ENCODE measurements at regions not wholly inside any gene's neighbourhood (a gene's known extent, or its start where the extent isn't known, plus 50 kb on each side); places are given as distances from the start of the nearest gene placed in this dataset.

DNA sequence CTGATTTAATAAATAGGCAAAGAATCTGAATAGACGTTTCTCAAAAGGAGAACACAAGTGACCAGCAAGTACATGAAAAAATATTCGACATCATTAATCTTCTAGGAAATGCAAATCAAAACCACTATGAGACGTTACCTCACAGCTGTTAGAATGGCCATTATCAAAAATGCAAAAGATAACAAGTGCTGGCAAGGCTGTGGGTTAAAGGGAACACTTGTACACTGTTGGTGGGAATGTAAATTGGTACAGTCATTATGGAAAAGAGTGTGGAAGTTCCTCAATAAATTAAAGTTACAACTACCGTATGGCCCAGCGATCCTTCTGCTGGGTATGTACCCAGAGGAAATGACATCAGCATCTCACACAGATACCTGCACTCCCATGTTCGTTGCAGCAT, 253.9 kb upstream of the BMP2 start:
- peaks cover 16% of the 10 kb centered on the region for H3K9me3 Mint-ChIP-seq
- no peaks in the 10 kb centered on the region for H3K27me3 Mint-ChIP-seq (ENCODE audit: low read depth)
- no peak overlapping the region for H3K4me3 Mint-ChIP-seq
- H3K27ac Mint-ChIP-seq, result no peak overlapping the region
- DNase-seq (ENCODE audit: low spot score), result no peak
- H3K36me3 Mint-ChIP-seq (ENCODE audit: low read depth), result no peaks in the 10 kb centered on the region
- no peaks in the 10 kb centered on the region for H3K4me1 Mint-ChIP-seq (ENCODE audit: low read depth)

DNA sequence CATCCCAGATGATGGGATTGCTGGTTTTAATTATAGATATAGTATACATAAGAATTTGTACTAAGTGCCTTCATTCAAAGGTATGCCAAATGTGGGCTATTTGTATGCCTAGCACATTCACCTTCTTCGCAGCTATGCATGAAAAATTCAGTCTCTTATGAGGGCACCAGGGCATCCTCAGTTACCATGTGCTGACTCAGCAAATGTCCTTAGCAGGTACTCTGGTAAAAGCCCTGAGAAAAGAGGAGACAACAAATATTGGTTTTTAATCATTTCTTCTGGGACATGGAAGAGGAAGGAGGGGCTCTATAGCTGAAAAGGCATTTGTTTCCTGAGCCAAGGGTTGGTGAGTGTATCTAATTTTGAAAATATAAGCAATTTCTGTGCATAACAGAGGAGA, 258.1 kb upstream of the BMP2 start:
- H3K9me3 Mint-ChIP-seq, result peaks cover 15% of the 10 kb centered on the region
- DNase-seq (ENCODE audit: low spot score), result no peak
- no peak overlapping the region for H3K27ac Mint-ChIP-seq
- H3K4me3 Mint-ChIP-seq, result no peak overlapping the region
- no peaks in the 10 kb centered on the region for H3K36me3 Mint-ChIP-seq (ENCODE audit: low read depth)
- no peaks in the 10 kb centered on the region for H3K27me3 Mint-ChIP-seq (ENCODE audit: low read depth)
- no peaks in the 10 kb centered on the region for H3K4me1 Mint-ChIP-seq (ENCODE audit: low read depth)

DNA sequence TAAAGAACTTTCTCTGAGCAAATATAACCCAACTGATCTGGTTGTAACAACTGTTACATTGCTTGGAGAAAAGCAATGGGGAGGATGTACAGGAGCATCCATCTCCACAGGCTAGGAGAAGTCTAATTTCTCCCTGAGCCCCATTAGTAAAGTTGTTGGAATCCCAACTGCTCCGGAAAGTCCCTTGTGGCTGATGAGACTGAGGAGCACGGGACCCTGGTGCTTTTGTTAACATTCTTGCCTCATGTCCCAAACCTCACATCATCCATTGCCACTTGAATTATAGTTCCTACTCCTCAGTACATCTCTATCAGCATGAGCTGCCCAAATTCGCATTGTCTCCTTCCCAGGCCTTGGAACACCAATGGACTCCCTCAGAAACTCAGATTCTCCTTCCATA, 260.6 kb upstream of the BMP2 start:
- Mint-ChIP-seq H3K36me3 (ENCODE audit: low read depth) (no peaks in the 10 kb centered on the region), H3K9me3 (peaks cover 18% of the 10 kb centered on the region), H3K27ac (no peak overlapping the region), H3K27me3 (ENCODE audit: low read depth) (no peaks in the 10 kb centered on the region), H3K4me3 (no peak overlapping the region), H3K4me1 (ENCODE audit: low read depth) (no peaks in the 10 kb centered on the region)
- no peak for DNase-seq (ENCODE audit: low spot score)

DNA sequence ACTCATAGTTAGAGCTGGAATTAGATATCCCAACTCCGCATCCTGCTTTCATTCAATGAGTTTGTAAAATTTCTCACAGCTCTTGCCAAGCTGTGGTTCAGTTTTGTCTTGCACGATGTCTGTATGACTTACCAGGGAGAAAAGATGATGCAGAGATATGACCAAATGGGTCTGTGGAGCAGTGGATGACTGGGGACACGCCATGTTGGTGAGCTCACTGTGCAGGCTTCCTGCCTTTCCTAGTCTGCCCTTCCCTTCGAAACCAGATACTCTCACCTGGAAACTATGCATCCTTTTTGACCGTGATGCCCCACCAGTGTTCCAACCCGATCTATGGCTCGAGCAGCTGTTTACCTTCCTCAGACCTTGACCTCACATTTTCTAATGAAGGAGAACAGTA, 262.7 kb upstream of the BMP2 start:
- H3K9me3 Mint-ChIP-seq, result peaks cover 11% of the 10 kb centered on the region
- no peak for DNase-seq (ENCODE audit: low spot score)
- no peaks in the 10 kb centered on the region for H3K4me1 Mint-ChIP-seq (ENCODE audit: low read depth)
- no peak overlapping the region for H3K27ac Mint-ChIP-seq
- no peaks in the 10 kb centered on the region for H3K36me3 Mint-ChIP-seq (ENCODE audit: low read depth)
- H3K4me3 Mint-ChIP-seq, result no peak overlapping the region
- no peaks in the 10 kb centered on the region for H3K27me3 Mint-ChIP-seq (ENCODE audit: low read depth)

DNA sequence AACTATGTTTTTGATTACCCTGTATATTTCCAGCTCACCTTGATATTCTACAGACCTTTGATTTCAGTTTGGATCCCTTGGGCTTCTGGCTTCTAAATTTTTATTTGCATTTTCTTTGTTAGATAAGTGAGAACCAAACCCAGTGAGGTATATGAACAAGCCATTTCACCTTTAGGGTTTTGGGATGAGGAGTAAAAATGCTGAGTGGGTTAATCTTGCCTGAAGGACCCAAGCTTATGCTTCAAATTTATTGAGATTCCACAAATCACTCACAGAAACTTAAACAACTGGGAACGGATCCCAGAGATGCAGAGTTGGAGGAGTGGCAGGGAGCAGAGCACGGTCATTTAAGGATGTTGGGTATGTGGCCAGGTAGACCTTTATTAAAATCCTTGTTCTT, 263.3 kb upstream of the BMP2 start:
- Mint-ChIP-seq H3K4me3 (no peak overlapping the region), H3K27me3 (ENCODE audit: low read depth) (no peaks in the 10 kb centered on the region), H3K4me1 (ENCODE audit: low read depth) (no peaks in the 10 kb centered on the region), H3K27ac (no peak overlapping the region), H3K36me3 (ENCODE audit: low read depth) (no peaks in the 10 kb centered on the region), H3K9me3 (peaks cover 8% of the 10 kb centered on the region)
- no peak for DNase-seq (ENCODE audit: low spot score)

DNA sequence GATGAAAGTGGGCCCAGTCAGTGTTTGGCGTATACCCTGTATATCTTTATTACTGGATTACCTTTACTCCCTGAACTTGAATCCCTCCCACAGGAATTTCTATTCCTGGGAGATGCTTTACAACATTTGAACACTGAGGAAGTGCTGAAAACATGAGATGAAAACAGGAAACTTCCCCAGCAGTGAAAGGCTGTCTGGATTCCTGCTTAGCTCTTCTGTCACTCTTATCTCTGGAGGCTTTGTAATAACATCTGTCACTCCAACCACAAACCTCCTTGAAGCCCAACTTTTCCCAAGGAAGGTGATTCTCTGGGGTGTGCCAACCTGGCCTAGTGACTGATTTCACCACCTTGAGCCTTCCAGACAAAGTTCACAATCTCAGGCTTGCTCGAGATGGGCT, 264.5 kb upstream of the BMP2 start:
- no peaks in the 10 kb centered on the region for H3K27me3 Mint-ChIP-seq (ENCODE audit: low read depth)

DNA sequence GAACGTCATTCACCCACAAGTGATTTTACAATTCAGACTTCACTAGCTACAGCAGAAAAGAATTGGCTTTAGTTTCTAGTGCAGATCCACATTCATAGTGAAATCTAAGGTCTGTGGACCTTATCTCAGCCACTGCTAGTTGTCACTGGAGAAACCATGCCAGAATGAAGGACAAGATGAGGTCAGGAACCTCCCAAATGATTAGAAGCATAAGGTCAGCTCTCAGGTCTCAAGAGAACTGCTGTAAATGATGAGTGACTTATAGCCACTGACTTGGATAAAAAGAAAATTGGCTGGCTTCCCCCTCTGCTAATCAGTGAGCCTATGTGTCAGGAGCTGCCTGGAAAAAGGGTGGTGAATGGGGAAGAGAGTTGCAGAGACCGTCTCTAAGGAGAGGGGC, 265.3 kb upstream of the BMP2 start:
- H3K27me3 Mint-ChIP-seq (ENCODE audit: low read depth), result no peaks in the 10 kb centered on the region
- no peak for DNase-seq (ENCODE audit: low spot score)
- H3K9me3 Mint-ChIP-seq, result peaks cover 11% of the 10 kb centered on the region
- H3K36me3 Mint-ChIP-seq (ENCODE audit: low read depth), result no peaks in the 10 kb centered on the region
- no peak overlapping the region for H3K4me3 Mint-ChIP-seq
- no peak overlapping the region for H3K27ac Mint-ChIP-seq
- H3K4me1 Mint-ChIP-seq (ENCODE audit: low read depth), result no peaks in the 10 kb centered on the region

More for the DNA sequence above, 264.5 kb upstream of the BMP2 start:
- Mint-ChIP-seq H3K9me3 (peaks cover 11% of the 10 kb centered on the region), H3K27ac (no peak overlapping the region), H3K4me3 (no peak overlapping the region), H3K36me3 (ENCODE audit: low read depth) (no peaks in the 10 kb centered on the region), H3K4me1 (ENCODE audit: low read depth) (no peaks in the 10 kb centered on the region)
- no peak for DNase-seq (ENCODE audit: low spot score)

DNA sequence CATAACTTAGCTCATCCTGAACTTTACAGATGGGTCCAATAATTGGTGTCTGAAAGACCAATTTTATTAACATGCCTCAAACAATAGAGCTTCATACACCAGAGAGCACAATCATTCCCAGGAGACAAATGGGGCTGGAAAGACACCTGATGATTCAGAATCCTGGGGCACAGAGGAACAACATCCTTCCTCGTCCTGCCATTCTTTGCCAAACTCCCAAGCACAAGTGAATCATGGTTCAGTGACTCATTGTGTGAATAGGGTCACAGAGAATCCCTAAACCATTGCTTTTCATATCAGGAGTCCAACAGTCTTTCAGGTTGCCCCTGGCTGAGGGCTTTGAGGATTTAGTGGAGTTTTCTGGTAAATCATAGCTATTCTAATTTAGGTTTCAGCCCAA, 266.4 kb upstream of the BMP2 start:
- DNase-seq (ENCODE audit: low spot score), result no peak
- H3K27me3 Mint-ChIP-seq (ENCODE audit: low read depth), result no peaks in the 10 kb centered on the region
- H3K27ac Mint-ChIP-seq, result no peak overlapping the region
- H3K4me3 Mint-ChIP-seq, result no peak overlapping the region
- no peaks in the 10 kb centered on the region for H3K36me3 Mint-ChIP-seq (ENCODE audit: low read depth)
- H3K4me1 Mint-ChIP-seq (ENCODE audit: low read depth), result no peaks in the 10 kb centered on the region
- H3K9me3 Mint-ChIP-seq, result peaks cover 19% of the 10 kb centered on the region

DNA sequence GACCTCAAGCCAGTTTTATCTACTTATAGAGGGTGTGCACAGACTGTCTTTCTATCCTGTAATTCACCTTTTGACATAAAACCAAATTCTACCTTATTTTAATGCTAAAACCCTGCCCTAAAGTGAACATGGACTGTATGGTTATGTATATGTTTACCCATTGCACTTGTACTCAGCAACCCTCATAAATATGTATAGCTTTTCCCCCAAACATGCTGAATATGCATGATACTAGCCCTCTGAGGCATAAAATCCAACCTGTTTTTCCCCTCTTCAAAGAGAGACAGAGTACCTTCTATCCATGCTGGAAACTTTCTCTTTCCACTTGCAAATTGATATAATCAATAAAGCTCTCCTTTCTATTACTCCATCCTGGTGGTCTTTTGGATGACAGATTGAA, 267.9 kb upstream of the BMP2 start:
- Mint-ChIP-seq H3K4me1 (ENCODE audit: low read depth) (no peaks in the 10 kb centered on the region), H3K27ac (no peak overlapping the region), H3K36me3 (ENCODE audit: low read depth) (no peaks in the 10 kb centered on the region), H3K4me3 (no peak overlapping the region), H3K27me3 (ENCODE audit: low read depth) (no peaks in the 10 kb centered on the region), H3K9me3 (peaks cover 16% of the 10 kb centered on the region)
- no peak for DNase-seq (ENCODE audit: low spot score)

DNA sequence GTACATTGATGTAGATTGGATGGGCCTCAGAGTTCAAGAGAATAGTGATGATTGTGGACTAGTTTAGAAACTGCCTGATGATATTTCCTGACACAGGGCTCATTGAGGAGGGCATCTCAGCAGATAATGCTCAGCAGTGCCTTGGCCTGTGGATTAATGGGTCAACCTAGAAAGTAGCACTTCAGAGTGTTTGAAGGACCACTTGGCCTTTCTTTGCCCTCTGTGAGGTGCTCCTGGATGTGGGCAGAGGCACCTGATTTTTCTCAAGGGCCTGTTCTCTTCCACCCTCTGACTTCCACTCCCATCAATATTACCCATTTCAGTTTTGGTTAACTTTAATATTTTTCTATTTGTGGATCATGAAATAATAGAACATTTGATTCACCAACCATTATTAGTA, 270.6 kb upstream of the BMP2 start:
- Mint-ChIP-seq H3K27ac (no peak overlapping the region), H3K36me3 (ENCODE audit: low read depth) (no peaks in the 10 kb centered on the region), H3K9me3 (peaks cover 13% of the 10 kb centered on the region), H3K4me3 (no peak overlapping the region), H3K4me1 (ENCODE audit: low read depth) (no peaks in the 10 kb centered on the region), H3K27me3 (ENCODE audit: low read depth) (no peaks in the 10 kb centered on the region)
- DNase-seq (ENCODE audit: low spot score), result no peak

DNA sequence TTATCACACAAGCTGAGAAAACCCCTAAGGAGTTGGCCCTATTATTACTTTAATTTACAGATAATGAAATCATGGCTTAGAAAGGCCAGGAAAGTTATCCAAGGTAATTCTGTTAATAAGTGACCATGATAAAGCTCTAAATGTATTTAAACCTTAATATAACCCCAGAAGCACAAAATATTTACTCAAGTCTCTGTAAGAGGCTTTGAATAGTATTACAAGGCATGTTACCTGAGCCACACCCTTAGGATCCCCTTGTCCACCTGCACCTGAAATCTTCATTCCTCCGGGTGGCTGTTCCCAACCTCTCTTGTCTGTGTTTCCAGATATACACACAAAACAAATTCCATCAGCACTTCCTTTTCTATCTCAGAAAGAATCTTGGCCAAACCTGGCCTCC, 271.6 kb upstream of the BMP2 start:
- Mint-ChIP-seq H3K27me3 (ENCODE audit: low read depth) (no peaks in the 10 kb centered on the region), H3K4me1 (ENCODE audit: low read depth) (no peaks in the 10 kb centered on the region), H3K9me3 (peaks cover 12% of the 10 kb centered on the region), H3K27ac (no peak overlapping the region), H3K4me3 (no peak overlapping the region), H3K36me3 (ENCODE audit: low read depth) (no peaks in the 10 kb centered on the region)
- DNase-seq (ENCODE audit: low spot score), result no peak

DNA sequence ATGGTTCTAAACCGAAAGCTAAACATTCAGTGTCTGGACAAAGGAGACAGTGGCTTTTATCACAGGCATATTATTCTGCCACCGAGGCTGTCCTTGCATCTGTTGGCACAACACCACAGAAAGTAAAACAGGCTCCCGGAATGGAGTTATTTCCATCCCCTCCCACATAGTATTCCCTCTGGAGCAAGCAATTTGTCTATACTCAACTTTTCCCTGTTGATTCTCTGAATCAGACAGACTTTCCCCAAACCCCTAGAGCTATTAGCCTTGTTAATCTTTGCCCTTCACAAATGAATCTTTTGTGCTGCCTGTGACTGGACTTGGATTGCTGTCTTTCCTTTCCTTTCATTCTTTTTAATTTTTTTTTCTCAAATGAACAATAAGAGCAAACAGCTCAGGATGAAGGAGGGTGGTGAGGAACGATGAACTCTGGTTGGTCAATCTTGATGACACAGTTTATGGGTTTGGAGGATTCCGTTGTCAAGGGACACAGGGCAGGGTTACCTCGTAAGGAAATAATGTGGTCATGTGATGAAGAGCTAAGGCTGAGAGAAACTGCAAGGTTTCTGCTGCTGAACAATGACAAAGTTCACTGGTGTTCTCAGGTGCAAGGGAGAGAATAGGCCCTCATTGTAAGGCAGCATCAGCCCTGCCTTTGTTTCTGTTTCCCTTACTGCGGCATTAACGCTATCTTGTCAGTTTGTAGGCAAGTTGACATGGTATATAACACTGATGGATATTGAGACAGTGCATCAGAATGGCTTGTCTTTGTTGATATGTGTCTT, 275.0 kb upstream of the BMP2 start:
- peaks cover 9% of the 10 kb centered on the region for H3K9me3 Mint-ChIP-seq
- no peak overlapping the region for H3K4me3 Mint-ChIP-seq
- no peaks in the 10 kb centered on the region for H3K36me3 Mint-ChIP-seq (ENCODE audit: low read depth)
- DNase-seq (ENCODE audit: low spot score), result no peak
- no peaks in the 10 kb centered on the region for H3K27me3 Mint-ChIP-seq (ENCODE audit: low read depth)
- H3K4me1 Mint-ChIP-seq (ENCODE audit: low read depth), result no peaks in the 10 kb centered on the region
- no peak overlapping the region for H3K27ac Mint-ChIP-seq

DNA sequence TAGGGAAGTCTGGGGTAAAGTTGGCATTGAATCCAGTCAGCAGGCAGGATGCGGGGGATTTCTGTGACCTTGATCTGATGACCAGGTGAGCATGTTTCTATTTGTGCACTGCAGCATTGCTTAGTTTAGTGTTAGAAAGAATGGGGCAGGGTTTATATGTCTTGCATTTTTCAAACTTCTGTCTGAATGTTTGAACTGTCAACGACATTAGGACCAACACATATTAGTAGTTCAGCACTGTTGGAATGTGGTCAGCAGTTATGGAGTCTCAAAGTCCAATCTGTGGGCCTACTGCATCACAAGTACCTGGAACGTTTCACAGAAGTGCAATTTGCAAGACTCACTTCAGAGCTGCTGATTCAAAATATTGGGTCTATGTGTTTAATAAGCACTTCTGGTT, 276.6 kb upstream of the BMP2 start:
- Mint-ChIP-seq H3K27ac (no peak overlapping the region), H3K36me3 (ENCODE audit: low read depth) (no peaks in the 10 kb centered on the region), H3K4me3 (no peak overlapping the region), H3K27me3 (ENCODE audit: low read depth) (no peaks in the 10 kb centered on the region), H3K4me1 (ENCODE audit: low read depth) (no peaks in the 10 kb centered on the region), H3K9me3 (no peaks in the 10 kb centered on the region)
- DNase-seq (ENCODE audit: low spot score), result no peak

DNA sequence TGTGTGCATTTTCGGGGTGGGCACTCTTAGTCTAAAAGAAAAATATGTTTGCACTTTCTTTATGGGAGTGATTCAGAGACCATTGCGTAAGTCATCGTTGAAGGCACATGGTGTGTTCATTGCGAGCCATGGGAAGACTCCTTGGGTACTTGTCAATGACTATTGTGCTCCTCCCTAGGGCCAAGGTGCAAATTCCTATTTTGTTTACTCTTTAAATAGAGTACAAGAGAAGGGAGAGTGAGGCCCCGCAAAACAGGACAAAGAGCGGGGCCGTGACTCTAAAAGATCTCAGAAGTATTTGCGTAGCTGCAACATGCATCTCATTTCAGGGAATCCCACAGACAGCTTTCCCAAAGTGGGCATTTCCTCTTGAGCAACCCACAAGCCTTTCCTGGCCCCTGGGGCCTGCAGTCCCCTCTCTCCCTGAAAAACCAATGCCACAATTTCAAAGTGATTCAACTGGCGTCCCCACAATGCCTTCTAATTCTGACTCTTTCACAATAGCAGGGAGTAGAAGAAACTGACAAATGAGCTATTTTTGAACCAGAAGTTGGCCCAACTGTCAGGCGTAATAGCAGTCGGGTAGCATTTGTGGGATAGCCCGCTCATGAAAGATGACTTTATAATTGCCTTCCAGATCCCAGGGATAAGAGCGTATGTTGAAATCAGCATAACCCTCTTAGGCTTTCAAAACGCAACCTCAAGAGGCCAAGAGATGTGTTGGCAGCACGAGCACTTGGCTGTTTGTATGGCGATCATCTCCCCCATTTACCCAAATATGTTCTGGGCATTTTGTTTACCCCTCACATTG, 277.9 kb upstream of the BMP2 start:
- Mint-ChIP-seq H3K4me1 (ENCODE audit: low read depth) (no peaks in the 10 kb centered on the region), H3K9me3 (no peaks in the 10 kb centered on the region), H3K4me3 (no peak overlapping the region), H3K27ac (no peak overlapping the region), H3K36me3 (ENCODE audit: low read depth) (no peaks in the 10 kb centered on the region), H3K27me3 (ENCODE audit: low read depth) (no peaks in the 10 kb centered on the region)
- no peak for DNase-seq (ENCODE audit: low spot score)
